ENCODE measurements at regions not wholly inside any gene's neighbourhood (a gene's known extent, or its start where the extent isn't known, plus 50 kb on each side); places are given as distances from the start of the nearest gene placed in this dataset.

GRCh38 chr1:58033311-58033710, 513.2 kb downstream of the OMA1 start:
- TF ChIP-seq POLR2AphosphoS5 (IDR thresholded peaks at IDR 0.05; ENCODE audit: low read depth, low read length) (no peak), REST (IDR thresholded peaks at IDR 0.05; ENCODE audit: low read depth, low read length) (no peak), CHD2 (IDR thresholded peaks at IDR 0.05; ENCODE audit: low read length, partially characterized antibody) (no peak), CTCF (IDR thresholded peaks at IDR 0.05) (no peak), ELF1 (IDR thresholded peaks at IDR 0.05) (no peak)

All from SK-N-SH (cell line).